ENCODE measurements at regions not wholly inside any gene's neighbourhood (a gene's known extent, or its start where the extent isn't known, plus 50 kb on each side); places are given as distances from the start of the nearest gene placed in this dataset.
A peak's percentile ranks its signal among the peaks of the same experiment; 100 is the strongest.

DNA sequence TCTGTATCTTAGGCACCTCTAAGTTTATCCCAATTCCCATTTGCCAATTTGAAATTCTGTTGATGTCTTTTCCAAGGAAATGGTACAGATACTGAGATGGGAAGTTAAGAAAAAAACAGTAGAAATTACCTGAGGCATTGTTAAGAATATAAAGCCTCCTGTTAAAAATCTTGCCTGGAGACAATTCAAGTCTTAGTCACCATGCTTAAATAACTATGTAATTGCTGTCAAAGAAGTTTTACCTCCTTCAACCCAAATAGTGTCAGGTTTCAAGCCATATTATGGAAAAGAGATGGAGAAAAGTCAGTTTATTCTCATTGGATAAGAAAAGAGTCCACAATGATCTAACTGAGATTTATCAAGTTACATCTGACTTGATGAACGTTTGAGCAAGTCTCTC lies 974.7 kb downstream of the GALC start:
- H3K4me1 ChIP-seq (ENCODE audit: insufficient read depth, low read length, poor library complexity, severe bottlenecking), result no peaks in the 10 kb centered on the region
- no peaks in the 10 kb centered on the region for H3K9me3 ChIP-seq (ENCODE audit: low read depth, low read length, poor library complexity, severe bottlenecking)
- no peak for DNase-seq (ENCODE audit: low spot score)
- TF ChIP-seq, protein P1, sequence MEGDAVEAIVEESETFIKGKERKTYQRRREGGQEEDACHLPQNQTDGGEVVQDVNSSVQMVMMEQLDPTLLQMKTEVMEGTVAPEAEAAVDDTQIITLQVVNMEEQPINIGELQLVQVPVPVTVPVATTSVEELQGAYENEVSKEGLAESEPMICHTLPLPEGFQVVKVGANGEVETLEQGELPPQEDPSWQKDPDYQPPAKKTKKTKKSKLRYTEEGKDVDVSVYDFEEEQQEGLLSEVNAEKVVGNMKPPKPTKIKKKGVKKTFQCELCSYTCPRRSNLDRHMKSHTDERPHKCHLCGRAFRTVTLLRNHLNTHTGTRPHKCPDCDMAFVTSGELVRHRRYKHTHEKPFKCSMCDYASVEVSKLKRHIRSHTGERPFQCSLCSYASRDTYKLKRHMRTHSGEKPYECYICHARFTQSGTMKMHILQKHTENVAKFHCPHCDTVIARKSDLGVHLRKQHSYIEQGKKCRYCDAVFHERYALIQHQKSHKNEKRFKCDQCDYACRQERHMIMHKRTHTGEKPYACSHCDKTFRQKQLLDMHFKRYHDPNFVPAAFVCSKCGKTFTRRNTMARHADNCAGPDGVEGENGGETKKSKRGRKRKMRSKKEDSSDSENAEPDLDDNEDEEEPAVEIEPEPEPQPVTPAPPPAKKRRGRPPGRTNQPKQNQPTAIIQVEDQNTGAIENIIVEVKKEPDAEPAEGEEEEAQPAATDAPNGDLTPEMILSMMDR (conservative IDR thresholded peaks at IDR 0.05; ENCODE audit: low read depth, low read length), result no peak
- TF ChIP-seq EZH2 (IDR thresholded peaks at IDR 0.05; ENCODE audit: borderline replicate concordance, low read depth, low read length, poor library complexity, severe bottlenecking), result no peak
- no TSS peak for BruUV-seq (replicated peaks)
- intact Hi-C loops (cut with micrococcal nuclease; ENCODE audit: unreplicated experiment), result no loop called here
- ChIA-PET CTCF (no interaction called here), POLR2A (ENCODE audit: low non-redundant PET) (no interaction called here)
- H3K36me3 ChIP-seq (ENCODE audit: insufficient read depth, low read length, poor library complexity, severe bottlenecking), result no peaks in the 10 kb centered on the region
- no peaks in the 10 kb centered on the region for H3K27me3 ChIP-seq (replicated peaks; ENCODE audit: insufficient read depth, low read depth, low read length, poor library complexity)
- H3K4me3 ChIP-seq (ENCODE audit: low read depth, low read length, poor library complexity, severe bottlenecking), result no peak overlapping the region
- H3K27ac ChIP-seq (ENCODE audit: low read depth, low read length, poor library complexity, severe bottlenecking), result no peak overlapping the region

DNA sequence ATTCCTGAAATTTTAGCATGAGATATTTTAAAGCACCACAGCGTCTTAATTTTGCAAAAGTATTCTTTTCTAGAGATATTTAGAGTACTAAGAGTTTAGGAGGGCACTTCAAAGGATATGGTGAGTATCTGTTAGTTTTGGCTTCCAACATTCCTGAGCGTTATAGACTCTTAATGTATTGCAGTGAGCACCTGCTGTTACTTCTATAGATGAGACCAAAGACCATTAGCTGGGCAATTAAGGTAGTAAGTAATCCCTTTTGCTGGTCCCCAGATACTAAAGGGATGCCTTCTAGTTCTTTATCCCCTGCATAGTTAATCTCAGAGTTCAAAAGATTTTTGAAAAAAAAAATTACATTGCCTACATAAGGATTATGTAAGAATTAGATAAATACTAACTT lies 975.6 kb downstream of the GALC start:
- no peak overlapping the region for H3K4me3 ChIP-seq (ENCODE audit: low read depth, low read length, poor library complexity, severe bottlenecking)
- no TSS peak for BruUV-seq (replicated peaks)
- intact Hi-C loops (cut with micrococcal nuclease; ENCODE audit: unreplicated experiment), result no loop called here

DNA sequence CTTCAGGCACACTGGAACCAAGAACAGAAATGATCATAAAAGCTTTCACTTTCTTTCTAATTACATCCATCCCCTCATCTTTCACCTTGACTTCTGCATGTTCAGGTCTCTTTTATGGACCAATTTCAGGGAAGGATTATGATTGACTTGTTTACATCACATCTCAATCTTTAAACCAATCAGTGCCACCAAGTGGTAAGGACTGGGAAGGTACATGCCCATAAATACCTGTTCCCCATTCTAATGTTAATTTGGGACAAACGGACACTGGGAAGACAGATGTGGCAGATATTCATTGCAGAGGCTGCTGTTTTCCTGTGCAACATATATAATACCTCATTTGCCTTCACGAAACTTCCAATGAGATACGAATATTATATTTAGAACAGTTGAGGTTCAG lies 978.1 kb downstream of the GALC start:
- no peak overlapping the region for H3K27ac ChIP-seq (ENCODE audit: low read depth, low read length, poor library complexity, severe bottlenecking)
- ChIA-PET CTCF (no interaction called here), POLR2A (ENCODE audit: low non-redundant PET) (no interaction called here)
- BruUV-seq (replicated peaks), result no TSS peak
- no peaks in the 10 kb centered on the region for H3K4me1 ChIP-seq (ENCODE audit: insufficient read depth, low read length, poor library complexity, severe bottlenecking)
- intact Hi-C loops (cut with micrococcal nuclease; ENCODE audit: unreplicated experiment), result no loop called here
- no peak overlapping the region for H3K4me3 ChIP-seq (ENCODE audit: low read depth, low read length, poor library complexity, severe bottlenecking)
- no peaks in the 10 kb centered on the region for H3K27me3 ChIP-seq (replicated peaks; ENCODE audit: insufficient read depth, low read depth, low read length, poor library complexity)
- DNase-seq (ENCODE audit: low spot score), result peak; percentile 32
- no peak for TF ChIP-seq EZH2 (IDR thresholded peaks at IDR 0.05; ENCODE audit: borderline replicate concordance, low read depth, low read length, poor library complexity, severe bottlenecking)
- TF ChIP-seq, protein P1 (conservative IDR thresholded peaks at IDR 0.05; ENCODE audit: low read depth, low read length), result peak; percentile 51; the same call in 1 of the 2 replicates
- H3K9me3 ChIP-seq (ENCODE audit: low read depth, low read length, poor library complexity, severe bottlenecking), result no peaks in the 10 kb centered on the region
- H3K36me3 ChIP-seq (ENCODE audit: insufficient read depth, low read length, poor library complexity, severe bottlenecking), result no peaks in the 10 kb centered on the region

More for the DNA sequence above, 975.6 kb downstream of the GALC start:
- ChIA-PET POLR2A (ENCODE audit: low non-redundant PET) (no interaction called here), CTCF (no interaction called here)
- H3K27ac ChIP-seq (ENCODE audit: low read depth, low read length, poor library complexity, severe bottlenecking), result no peak overlapping the region
- DNase-seq (ENCODE audit: low spot score), result no peak
- H3K36me3 ChIP-seq (ENCODE audit: insufficient read depth, low read length, poor library complexity, severe bottlenecking), result no peaks in the 10 kb centered on the region
- H3K9me3 ChIP-seq (ENCODE audit: low read depth, low read length, poor library complexity, severe bottlenecking), result no peaks in the 10 kb centered on the region
- no peaks in the 10 kb centered on the region for H3K4me1 ChIP-seq (ENCODE audit: insufficient read depth, low read length, poor library complexity, severe bottlenecking)
- TF ChIP-seq, protein P1 (conservative IDR thresholded peaks at IDR 0.05; ENCODE audit: low read depth, low read length), result no peak
- no peak for TF ChIP-seq EZH2 (IDR thresholded peaks at IDR 0.05; ENCODE audit: borderline replicate concordance, low read depth, low read length, poor library complexity, severe bottlenecking)
- H3K27me3 ChIP-seq (replicated peaks; ENCODE audit: insufficient read depth, low read depth, low read length, poor library complexity), result no peaks in the 10 kb centered on the region
